ENCODE measurements at regions not wholly inside any gene's neighbourhood (a gene's known extent, or its start where the extent isn't known, plus 50 kb on each side); places are given as distances from the start of the nearest gene placed in this dataset.
"Not testable (repeated sequence)": the region's sequence is repeated elsewhere in the genome, so short reads cannot be mapped to it uniquely, and the experiment has no call there.

DNA sequence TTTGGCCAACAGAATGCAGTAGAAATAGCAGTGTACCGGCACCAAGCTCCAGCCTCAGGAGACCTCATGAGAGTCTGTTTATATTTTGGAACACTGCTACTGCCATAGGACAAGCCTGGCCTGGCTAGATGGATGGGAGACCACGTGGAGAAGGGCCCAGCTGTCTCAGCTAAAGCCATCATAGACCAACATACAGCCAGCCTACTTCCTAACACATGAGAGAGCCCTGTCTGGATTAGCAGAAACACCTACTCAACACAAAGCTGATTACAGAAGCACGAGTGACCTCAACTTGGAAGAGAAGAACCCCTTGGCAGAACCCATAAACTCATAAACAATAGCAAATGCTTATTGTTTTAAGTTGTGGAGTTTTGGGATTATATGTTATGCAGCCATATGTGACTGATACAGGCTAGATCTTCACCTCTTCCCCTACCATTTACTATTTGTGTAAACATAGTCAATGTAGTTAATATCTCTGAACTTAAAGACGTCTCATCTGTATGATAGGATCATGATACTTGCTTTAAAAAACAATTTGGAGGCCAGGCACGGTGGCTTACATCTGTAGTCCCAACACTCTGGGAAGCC is 199.4 kb upstream of the ZNF217 start:
- DNase-seq: no peak

DNA sequence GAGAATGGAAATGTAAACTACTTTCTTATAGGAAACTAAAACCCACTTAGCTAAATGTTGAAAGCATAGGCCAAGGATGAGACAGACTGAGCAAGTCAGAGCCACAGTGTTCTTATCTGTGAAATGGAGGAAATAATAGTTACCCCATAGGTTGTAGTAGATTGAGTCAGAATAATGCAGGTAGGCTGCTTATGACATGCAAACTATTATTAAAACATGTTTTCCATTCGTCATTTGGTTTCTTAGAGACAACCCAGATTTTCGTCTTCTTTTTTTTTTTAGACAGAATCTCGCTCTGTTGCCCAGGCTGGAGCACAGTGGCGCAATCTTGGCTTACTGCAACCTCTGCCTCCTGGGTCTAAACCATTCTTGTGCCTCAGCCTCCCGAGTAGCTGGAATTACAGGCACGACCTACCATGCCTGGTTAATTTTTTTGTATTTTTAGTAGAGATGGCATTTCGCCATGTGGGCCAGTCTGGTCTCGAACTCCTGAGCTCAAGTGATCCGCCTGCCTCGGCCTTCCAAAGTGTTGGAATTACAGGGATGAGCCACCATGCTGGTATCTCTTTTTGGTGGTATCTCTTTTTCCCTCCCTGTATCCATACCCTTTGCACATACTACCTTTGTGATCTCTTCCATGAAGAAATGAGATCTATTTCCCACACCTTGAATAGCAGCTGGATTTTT is 196.5 kb upstream of the ZNF217 start:
- DNase-seq: no peak

DNA sequence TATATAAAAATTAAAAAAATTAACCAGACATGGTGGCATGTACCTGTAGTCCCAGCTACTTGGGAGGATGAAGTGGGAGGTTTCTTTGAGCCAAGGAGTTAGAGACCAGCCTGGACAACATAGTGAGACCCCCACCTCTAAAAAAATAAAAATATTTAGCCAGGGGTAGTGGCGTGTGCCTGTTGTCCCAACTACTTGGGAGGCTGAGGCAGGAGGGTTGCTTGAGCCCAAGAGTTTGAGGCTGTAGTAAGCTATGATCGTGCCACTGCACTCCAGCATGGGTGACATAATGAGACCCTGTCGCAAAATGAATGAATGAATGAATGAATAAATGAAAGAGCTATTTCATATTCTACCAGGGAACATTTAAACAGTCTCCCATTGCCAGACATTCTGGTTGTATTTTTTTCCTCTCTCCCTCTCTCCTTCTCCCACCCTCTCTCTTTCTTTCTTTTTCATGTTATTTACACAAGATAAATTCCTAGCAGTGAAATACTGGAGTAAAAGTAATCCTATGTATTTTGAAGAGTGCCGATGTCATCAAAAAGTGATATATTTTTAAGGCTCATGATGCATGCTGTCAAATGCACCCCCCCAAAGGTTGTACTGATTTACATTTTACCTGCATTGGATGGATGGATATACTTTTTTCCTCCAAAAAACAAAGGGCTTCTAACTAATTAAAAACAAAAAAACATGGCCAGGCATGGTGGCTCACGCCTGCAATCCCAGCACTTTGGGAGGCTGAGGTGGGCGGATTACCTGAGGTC is 194.8 kb upstream of the ZNF217 start:
- no peak for DNase-seq

DNA sequence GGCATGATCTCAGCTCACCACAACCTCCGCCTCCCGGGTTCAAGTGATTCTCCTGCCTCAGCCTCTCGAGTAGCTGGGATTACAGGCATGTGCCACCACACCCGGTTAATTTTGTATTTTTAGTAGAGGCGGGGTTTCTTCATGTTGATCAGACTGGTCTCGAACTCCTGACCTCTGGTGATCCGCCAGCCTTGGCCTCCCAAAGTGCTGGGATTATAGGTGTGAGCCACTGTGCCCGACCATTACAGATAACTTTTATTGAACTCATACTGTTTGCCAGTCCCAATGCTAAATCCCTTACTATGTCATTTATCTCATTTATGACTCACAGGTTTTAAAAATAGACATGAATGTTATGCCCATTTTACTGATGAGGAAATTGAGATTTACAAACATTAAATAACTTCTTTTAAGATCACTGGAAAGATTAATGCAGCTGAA is 193.9 kb upstream of the ZNF217 start:
- DNase-seq: not testable (repeated sequence)

DNA sequence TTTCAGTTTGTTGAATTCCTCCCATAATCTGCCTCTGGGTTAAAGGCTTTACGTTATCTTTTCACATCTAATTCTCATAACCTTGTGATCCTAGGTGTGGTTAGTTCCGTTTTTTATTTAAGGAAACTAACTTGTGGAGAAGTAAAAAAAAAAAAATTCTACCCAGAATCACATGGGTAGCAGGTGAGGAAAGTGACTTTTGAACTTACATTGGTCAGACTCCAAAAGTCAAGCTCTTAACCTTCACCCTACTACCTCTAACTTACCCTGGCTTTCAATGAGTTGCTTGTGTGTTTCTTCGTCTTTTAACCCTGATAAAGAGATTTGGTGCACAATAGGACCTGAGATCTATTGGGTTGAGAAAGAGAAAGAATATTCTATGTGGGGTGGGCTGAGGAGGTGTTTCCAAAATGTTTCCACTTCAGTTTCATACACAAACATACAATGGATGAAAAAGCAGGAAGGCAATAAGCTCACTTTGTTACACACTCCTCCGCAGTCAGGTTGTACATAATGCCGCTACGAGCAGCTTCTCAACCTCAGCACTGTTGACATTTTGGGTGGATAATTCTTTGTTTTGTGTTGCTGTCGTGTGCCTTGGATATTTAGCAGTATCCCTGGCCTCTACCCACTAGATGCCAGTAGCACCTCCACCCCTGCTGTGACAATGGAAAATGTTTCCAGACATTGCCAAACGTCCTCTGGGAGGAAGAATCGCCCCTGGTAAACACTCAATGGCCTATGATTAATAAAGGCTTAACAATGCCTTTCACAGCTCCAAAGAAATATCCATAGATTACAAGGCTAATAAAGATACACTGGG is 193.0 kb upstream of the ZNF217 start:
- DNase-seq: no peak

DNA sequence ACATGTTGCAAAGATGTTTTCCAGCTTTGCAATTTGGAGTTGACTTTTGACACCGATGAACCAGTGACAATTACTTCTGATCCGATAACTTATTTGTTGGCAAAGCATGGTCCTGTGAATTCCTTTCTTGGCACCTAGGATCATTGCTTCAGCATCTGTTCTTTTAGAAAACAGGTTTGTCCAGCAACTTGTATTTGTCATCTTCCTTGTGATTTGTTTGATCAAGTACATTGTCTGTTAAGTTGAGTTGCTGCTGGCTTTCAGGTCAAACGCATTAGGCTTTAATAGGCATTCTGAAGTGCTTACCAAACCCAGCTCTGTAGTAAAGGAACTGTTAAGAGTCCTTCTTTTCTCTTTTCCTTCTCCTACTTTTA is 192.4 kb upstream of the ZNF217 start:
- DNase-seq: no peak

DNA sequence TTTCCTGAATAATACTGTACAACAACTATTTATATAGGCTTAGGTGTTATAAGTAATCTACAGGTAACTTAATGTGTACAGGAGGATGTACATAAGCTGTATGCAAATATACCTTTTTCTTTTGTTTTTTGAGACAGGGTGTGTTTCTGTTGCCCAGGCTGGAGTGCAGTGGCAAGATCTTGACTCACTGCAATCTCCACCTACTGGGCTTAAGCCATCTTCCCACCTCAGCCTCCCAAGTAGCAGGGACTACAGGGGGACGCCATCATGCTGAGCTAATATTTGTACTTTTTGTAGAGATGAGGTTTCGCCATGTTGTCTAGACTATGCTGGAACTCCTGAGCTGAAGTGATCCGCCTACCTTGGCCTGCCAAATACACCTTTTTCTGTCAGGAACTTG is 191.7 kb upstream of the ZNF217 start:
- no peak for DNase-seq

DNA sequence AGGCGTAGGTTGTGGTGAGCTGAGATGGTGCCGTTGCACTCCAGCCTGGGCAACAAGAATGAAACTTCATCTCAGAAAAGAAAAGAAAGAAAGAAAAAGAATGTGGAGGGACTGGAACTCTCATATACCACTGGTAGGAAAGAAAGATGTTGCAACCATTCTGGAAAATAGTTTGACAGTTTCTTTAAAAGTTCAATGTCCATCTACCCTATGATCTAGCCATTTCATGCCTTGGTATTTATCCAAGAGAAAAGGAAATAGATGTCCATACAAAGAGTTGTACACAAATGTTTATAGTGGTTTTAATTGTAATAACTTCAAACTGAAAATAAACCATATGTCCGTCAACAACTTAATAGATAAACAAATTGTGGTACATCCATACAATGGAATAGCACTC is 190.1 kb upstream of the ZNF217 start:
- no peak for DNase-seq

DNA sequence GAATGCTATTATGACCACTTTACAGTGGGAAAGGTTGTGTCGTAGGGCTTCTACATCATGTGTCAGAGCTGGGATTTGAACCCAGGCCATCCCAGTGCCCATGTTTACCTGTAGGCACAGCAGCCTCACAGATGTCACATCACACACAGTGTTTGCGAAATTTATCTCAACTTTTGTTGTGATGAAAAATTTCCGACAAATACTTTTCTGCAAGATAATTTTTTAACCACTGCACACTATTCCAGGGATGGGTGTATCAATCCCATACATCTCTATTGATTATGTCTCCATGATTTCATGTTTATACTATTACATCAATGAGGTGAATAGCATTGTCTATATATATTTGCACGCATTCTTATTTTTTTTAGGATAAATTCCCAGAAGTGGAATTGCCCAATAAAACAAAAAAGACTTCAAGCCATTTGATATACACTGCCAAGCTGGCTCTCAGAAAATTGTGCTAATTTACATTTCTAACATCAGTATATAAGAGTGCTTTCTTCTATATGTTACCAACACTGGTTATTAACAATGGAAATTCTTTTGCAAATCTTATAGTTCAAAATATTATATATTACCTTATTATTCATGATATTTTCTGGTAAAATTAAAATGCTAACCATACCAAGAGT is 189.1 kb upstream of the ZNF217 start:
- no peak for DNase-seq

DNA sequence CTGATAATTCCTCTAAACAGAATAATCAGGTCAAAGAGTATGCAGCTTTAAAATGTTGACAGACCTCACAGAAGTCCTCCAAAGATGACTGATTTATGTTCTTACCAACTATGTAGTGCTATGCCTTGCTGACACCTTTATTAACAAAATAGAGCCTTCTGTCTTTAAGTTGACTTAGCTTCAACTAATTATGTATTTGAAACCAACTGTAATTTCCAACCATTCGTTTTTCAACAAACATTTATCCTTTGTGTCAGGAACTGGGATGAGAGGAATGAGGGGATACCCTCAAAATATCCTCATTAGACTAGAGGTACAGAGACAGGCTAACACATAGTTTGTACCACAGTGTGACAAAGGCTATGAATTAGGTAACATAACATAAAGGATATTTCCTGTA is 186.2 kb upstream of the ZNF217 start:
- DNase-seq: no peak

DNA sequence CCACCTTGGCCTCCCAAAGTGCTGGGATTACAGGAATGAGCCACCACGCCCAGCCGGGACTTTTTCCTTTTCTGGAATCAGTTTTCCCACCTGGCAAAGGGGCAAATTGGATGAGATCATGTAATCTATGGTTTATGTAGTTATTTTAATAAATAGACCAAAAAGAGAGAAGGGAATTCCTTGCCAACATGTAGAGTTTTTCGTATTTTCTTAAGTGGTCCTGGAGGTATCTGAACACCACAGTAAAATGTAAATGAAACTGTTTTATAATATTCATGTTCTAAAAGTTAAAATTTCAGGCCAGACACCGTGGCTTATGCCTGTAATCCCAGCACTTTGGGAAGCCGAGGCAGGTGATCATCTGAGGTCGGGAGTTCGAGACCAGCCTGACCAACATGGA is 185.1 kb upstream of the ZNF217 start:
- no peak for DNase-seq

DNA sequence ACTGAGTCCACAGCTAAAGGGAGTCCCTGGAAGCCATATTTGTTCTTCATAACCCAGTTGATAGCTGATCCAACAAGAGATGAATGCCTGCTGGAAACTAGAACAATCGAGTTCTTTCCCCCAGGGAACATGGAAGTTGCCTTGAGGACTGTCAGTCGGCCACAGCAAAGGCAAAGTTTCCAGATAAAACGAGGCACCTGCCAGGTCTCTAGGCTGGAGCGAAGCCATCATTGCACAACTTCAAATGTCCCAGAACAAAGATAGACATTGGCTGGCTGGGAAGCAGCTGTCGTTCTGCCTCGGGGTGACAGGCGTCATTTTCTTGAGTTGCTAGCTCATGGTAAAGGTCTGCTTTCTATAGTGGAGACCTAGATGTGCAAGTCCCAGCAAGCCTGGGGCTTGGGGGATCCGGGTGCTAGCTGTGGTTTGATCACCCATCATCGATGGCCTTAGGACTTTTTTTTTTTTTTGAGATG is 184.4 kb upstream of the ZNF217 start:
- no peak for DNase-seq

DNA sequence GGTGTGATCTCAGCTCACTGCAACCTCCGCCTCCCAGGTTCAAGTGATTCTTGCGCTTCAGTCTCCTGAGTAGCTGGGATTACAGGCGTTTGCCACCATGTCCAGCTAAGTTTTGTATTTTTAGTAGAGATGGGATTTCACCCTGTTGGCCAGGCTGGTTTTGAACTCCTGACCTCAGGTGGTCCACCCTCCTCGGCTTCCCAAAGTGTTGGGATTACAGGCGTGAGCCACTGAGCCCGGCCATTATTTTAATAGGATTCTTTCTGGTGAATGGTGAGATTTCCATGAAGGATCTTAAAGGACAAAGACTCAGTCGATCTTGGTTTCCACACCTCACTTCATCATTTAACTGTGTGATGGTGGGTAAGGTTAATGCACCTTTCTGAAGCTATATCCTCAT is 183.8 kb upstream of the ZNF217 start:
- DNase-seq: not testable (repeated sequence)

DNA sequence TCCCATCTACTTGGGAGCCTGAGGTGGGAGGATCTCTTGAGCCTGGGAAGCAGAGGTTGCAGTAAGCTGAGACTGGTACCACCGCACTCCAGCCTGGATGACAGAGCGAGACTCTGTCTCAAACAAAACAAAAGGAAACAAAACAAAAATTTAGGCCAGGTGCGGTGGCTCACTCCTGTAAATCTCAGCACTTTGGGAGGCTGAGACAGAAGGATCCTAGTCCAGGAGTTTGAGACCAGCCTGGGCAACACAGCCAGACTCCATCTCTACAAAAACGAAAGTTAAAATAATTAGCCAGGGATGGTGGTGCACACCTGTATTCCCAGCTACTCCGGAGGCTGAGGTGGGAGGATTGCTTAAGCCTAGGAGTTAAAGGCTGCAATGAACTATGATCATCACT is 183.2 kb upstream of the ZNF217 start:
- DNase-seq: no peak

DNA sequence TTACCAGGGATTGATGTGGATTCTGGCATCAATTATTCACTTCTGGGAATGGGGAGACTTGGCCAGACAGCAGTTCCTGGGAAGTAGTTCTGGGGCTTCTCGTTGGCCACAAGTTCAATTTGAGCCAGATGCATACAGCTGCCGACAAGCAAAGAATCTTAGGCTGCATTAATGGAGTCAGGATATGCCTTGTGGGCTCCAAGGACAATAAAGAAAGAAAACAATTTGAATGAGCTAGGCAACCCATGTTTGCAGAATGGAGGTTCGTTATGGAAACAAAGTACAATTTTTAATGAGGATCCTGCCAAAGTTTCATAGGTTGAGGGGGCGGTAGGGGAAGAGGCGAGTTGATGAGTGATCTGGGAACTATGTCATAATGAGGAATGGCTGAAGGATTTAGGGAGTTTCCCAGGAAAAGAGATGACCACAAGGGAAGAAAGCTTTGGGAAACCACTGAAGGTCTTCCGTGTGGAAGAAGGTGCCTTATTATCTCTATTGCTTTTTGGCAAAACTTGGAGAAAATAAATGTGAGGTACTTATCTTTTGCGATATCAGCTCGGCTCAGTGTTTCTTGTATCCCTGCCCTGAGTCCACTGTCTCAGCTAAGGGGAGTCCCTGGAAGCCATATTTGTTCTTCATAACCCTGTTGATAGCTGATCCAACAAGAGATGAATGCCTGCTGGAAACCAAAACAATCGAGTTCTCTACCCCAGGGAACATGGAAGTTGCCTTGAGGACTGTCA is 181.0 kb upstream of the ZNF217 start:
- no peak for DNase-seq

DNA sequence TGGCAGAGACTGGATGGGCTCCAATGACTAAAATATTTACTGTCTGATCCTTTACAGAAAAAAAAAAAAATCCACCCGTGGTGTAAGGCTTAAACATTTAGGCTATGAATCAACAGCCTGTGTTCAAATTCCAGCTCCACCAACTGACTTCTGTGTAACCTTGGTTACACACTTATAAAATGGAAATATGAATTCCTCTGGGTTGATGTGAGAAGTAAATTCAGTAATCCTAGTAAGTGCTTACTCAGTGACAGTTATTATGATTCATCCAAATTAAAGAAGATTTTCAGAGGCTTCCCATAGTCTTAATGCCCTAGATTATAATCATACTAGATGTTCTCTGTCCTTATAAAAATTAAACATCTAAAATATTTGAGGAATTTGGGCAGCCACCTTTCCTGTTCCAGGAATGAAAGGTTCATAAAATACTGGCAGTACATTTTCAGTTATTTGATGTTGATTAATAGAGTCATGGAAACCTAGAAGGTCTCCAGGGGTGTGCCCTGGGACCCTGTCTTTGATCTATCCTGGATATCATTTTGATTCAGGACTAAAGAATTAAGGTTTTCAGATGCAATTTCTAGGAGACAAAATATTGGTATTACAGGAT is 180.3 kb upstream of the ZNF217 start:
- no peak for DNase-seq

DNA sequence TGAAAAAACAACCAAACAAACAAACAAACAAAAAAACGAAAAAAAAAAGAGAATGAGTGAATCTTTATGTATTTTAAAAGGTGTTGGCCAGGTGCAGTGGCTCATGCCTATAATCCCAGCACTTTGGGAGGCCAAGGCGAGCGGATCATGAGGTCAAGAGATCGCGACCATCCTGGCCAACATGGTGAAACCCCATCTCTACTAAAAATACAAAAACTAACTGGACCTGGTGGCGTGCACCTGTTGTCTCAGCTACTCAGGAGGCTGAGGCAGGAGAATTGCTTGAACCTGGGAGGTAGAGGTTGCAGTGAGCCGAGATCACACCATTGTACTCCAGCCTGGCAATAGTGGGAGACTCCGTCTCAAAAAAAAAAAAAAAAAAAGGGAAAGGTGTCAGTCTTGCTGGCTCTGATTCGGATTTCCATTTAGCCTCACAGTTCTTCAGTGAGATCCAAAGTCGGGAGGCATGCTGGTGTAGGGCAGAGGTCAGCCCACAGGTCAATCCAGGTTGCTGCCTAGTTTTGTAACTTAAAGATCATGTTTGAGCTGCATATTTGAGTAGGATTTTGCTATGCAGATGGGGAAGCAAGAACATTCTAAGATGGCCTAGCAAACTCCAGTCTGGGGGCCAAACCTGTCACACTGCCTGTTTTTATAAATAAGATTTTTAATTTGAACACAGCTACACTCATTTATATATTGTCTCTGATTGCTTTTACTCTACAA is 179.6 kb upstream of the ZNF217 start:
- not testable (repeated sequence) for DNase-seq

DNA sequence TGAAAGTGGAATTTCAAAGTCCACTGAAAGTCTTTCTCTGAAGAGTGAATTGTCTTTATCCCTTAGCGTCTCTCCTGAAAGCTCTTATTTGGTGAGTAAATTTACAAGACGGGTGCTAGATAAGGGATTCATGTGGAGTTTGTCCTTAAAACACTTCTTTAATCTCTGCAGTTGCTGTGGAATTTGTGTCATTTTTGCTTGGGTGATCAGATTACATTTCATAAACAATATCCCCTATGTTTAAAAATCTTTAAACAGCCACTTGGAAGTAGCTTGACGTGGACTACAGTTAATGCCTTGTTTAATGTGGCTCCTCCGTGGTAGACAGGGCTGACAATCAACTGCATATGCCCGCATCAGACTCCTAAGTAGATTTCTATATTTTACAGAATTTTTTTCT is 175.4 kb upstream of the ZNF217 start:
- DNase-seq: no peak

DNA sequence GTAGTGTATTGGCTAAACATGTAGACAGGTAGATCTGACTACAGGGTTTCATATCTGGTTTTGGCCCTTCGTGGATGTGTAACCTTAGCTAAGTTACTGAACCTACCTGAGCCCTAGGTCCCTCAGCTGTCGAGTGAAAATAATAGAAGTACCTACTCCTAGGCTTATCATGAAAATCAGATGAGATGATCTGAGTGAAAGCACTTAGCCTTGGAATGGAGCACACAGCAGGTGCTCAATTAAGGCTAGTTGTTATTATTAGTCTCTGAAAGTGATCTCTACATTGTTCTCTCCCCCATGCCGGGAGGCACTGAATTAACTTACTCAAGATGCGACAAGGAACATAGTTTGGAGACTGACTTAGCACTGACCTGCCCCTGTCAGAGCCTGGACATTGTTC is 174.7 kb upstream of the ZNF217 start:
- DNase-seq: no peak

DNA sequence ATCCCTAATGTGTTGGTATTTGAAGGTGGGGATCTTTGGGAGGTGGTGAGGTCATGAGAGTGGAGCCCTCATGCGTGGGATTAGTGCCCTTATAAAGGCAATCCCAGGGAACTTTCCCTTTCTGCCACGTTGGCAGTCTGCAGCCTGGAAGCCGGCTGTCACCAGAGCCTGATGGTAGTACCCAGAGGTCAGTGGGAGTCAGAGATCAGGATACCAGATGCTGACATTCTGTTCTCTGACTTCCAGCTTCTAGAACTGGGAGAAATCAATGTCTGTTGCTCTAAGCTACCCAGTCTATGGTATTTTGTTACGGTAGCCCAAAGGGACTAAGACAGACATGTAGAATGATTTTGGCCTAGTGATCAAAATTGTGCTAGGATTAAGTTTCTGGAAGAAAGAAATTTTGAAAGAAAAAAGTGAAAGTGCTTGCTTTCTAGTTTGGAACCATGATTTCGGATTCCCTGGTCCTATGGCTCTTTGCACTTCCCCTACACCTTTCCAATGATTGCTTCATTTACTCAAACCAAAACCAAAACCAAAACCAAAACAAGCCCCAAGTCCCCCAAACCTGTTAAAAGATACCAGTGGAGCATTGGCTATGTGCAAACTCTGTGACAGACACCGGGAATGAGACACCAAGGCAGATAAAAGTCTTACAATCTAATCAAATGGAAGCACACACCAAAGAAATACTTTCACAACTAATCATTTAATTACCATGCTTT is 173.7 kb upstream of the ZNF217 start:
- DNase-seq: no peak

Measured in CD4-positive, alpha-beta T cell treated with Interleukin-17A for 4 hours (primary cell).